IMR-90 (cell line): ENCODE measurements at regions not wholly inside any gene's neighbourhood (a gene's known extent, or its start where the extent isn't known, plus 50 kb on each side); places are given as distances from the start of the nearest gene placed in this dataset.
"Not testable (repeated sequence)": the region's sequence is repeated elsewhere in the genome, so short reads cannot be mapped to it uniquely, and the experiment has no call there.

Source experiments
- ATAC-seq: fragments of 200-7000 bp; cut with Tn5 transposase; 2 replicates; pipeline ENCODE4 v1.9.1; 2020; ENCODE audit warnings: low read depth, mild to moderate bottlenecking, moderate library complexity
- BruUV-seq: library from RNA; stranded (reverse); fragments of 400-500 nt; replicated peaks from 2 replicates; lab custom pipeline; 2021; lab: Mats Ljungman, UMichigan
- CTCF ChIA-PET: fragments of 300-600 bp; formaldehyde crosslinking; extraction: SDS; loops from one replicate; lab custom pipeline; 2021; ENCODE audit warnings: antibody characterized with exemption; lab: Yijun Ruan, JAX
- POLR2A ChIA-PET: fragments of 300-600 bp; sonication (Branson Sonifier 250); formaldehyde crosslinking; loops from one replicate; lab custom pipeline; 2022; ENCODE audit warnings: antibody characterized with exemption; ENCODE audit not compliant: unreplicated experiment; lab: Charles Lee
- DNase-seq: peaks from one replicate; pipeline ENCODE4 v3.0.0; 2013
- H2AFZ ChIP-seq: replicated peaks from 2 replicates; pipeline ENCODE3; 2013; ENCODE audit warnings: low read length, mild to moderate bottlenecking; ENCODE audit not compliant: poor library complexity
- H2AK5ac ChIP-seq: 2 replicates; pipeline ENCODE4 v1.6.1; 2013; ENCODE audit warnings: low read depth, low read length, inconsistent platforms
- H2AK9ac ChIP-seq: replicated peaks from 2 replicates; pipeline ENCODE3; 2013; ENCODE audit warnings: mild to moderate bottlenecking, low read depth, low read length, moderate library complexity; ENCODE audit not compliant: poor library complexity
- H2BK120ac ChIP-seq: 2 replicates; pipeline ENCODE4 v1.6.1; 2013; ENCODE audit warnings: low read depth, low read length, inconsistent platforms
- H2BK15ac ChIP-seq: 3 replicates; pipeline ENCODE4 v1.6.1; 2013; ENCODE audit warnings: low read depth, low read length, inconsistent platforms
- H2BK20ac ChIP-seq: 2 replicates; pipeline ENCODE4 v1.6.1; 2013; ENCODE audit warnings: low read depth, mild to moderate bottlenecking, inconsistent platforms, low read length, moderate library complexity
- H2BK5ac ChIP-seq: 2 replicates; pipeline ENCODE4 v1.6.1; 2013; ENCODE audit warnings: mild to moderate bottlenecking, low read depth, low read length, inconsistent platforms; ENCODE audit not compliant: poor library complexity, severe bottlenecking
- H3K14ac ChIP-seq: replicated peaks from 2 replicates; pipeline ENCODE4 v1.6.1; 2013; ENCODE audit warnings: low read depth, low read length, inconsistent platforms
- H3K18ac ChIP-seq: 2 replicates; pipeline ENCODE4 v1.6.1; 2013; ENCODE audit warnings: low read depth, low read length, control low read depth
- H3K23ac ChIP-seq: 2 replicates; pipeline ENCODE4 v1.6.1; 2013; ENCODE audit warnings: low read depth, low read length, inconsistent platforms
- H3K27ac ChIP-seq: 2 replicates; pipeline ENCODE4 v1.5.1; 2013; ENCODE audit warnings: mild to moderate bottlenecking, control low read depth, low read length; ENCODE audit not compliant: insufficient read depth
- H3K27me3 ChIP-seq: 2 replicates; pipeline ENCODE4 v1.6.1; 2013; ENCODE audit warnings: low read length; ENCODE audit not compliant: control insufficient read depth, insufficient read depth
- H3K36me3 ChIP-seq: 2 replicates; pipeline ENCODE4 v1.6.1; 2013; ENCODE audit warnings: low read length, mixed read lengths; ENCODE audit not compliant: control insufficient read depth, insufficient read depth
- H3K4ac ChIP-seq: 2 replicates; pipeline ENCODE4 v1.6.1; 2013; ENCODE audit warnings: low read depth, low read length, inconsistent platforms
- H3K4me1 ChIP-seq: 2 replicates; pipeline ENCODE4 v1.6.1; 2013; ENCODE audit warnings: low read length, mixed read lengths; ENCODE audit not compliant: control insufficient read depth, insufficient read depth
- H3K4me2 ChIP-seq: 2 replicates; pipeline ENCODE4 v1.6.1; 2013; ENCODE audit warnings: low read depth, mild to moderate bottlenecking, control low read depth, low read length, moderate library complexity
- H3K4me3 ChIP-seq: 2 replicates; pipeline ENCODE4 v1.5.1; 2013; ENCODE audit warnings: low read depth, mild to moderate bottlenecking, control low read depth, low read length, moderate library complexity; ENCODE audit not compliant: insufficient read depth
- H3K56ac ChIP-seq: 2 replicates; pipeline ENCODE4 v1.6.1; 2013; ENCODE audit warnings: low read length, inconsistent platforms; ENCODE audit not compliant: insufficient read depth; ENCODE audit errors: extremely low read depth
- H3K79me1 ChIP-seq, 2 experiments: 2 replicates each; pipeline ENCODE4 v1.6.1; 2013; ENCODE audit warnings: low read length in 2 of 2, inconsistent platforms in 1 of 2, low read depth in 1 of 2
- H3K9ac ChIP-seq: 2 replicates; pipeline ENCODE4 v1.6.1; 2013; ENCODE audit warnings: low read depth, low read length, control low read depth
- H3K9me1 ChIP-seq: 2 replicates; pipeline ENCODE4 v1.6.1; 2013; ENCODE audit warnings: low read length, inconsistent platforms; ENCODE audit not compliant: insufficient read depth
- H3K9me3 ChIP-seq: 2 replicates; pipeline ENCODE4 v1.6.1; 2013; ENCODE audit warnings: low read length; ENCODE audit not compliant: control insufficient read depth, insufficient read depth
- H4K20me1 ChIP-seq: 2 replicates; pipeline ENCODE4 v1.6.1; 2013; ENCODE audit warnings: low read length, inconsistent platforms; ENCODE audit not compliant: insufficient read depth
- H4K5ac ChIP-seq: 2 replicates; pipeline ENCODE4 v1.6.1; 2013; ENCODE audit warnings: mild to moderate bottlenecking, low read depth, low read length, control low read depth
- H4K8ac ChIP-seq, 2 experiments: 2 replicates each; pipeline ENCODE4 v1.6.1; 2013; ENCODE audit warnings: low read depth in 2 of 2, low read length in 2 of 2, control low read depth in 1 of 2, inconsistent platforms in 1 of 2
- H4K91ac ChIP-seq: 2 replicates; pipeline ENCODE4 v1.6.1; 2013; ENCODE audit warnings: low read depth, low read length, inconsistent platforms; ENCODE audit not compliant: insufficient read depth
- WGBS, 2 experiments: methylation state at CpG; one replicate each; pipeline versions ENCODE4 v1.1.5 to v1.1.7; 2013; ENCODE audit warnings: missing lambda C conversion rate in 2 of 2; ENCODE audit not compliant: insufficient read length in 1 of 2; ENCODE audit errors: extremely low coverage in 2 of 2; 5-methylcytosine and 5-hydroxymethylcytosine counted together
- dilution Hi-C: fragments of 300-500 bp; cut with HindIII; formaldehyde crosslinking; loops from one replicate; pipeline ENCODE4 v1.14.3; 2018; ENCODE audit warnings: low sequenced_read_pairs; ENCODE audit not compliant: unreplicated experiment
- in situ Hi-C: fragments of 300-500 bp; cut with MboI; formaldehyde crosslinking; loops from 3 replicates; pipeline ENCODE4 v1.14.3; 2019; ENCODE audit warnings: low sequenced_read_pairs, inconsistent platforms, mixed read lengths
- intact Hi-C: fragments of 100-400 bp; cut with micrococcal nuclease; formaldehyde crosslinking; loops from 2 replicates; pipeline ENCODE4 v1.10.0; 2022

- ATAC-seq, in situ Hi-C loops, CTCF ChIA-PET, H2AFZ ChIP-seq, H3K4ac ChIP-seq, H3K79me1 ChIP-seq, H3K9ac ChIP-seq, H2BK15ac ChIP-seq, DNase-seq, H3K18ac ChIP-seq, H2AK5ac ChIP-seq, dilution Hi-C loops, H3K36me3 ChIP-seq, H3K9me1 ChIP-seq, H3K4me1 ChIP-seq, H3K4me3 ChIP-seq, H4K5ac ChIP-seq, H3K4me2 ChIP-seq, H3K56ac ChIP-seq, intact Hi-C loops, H2BK5ac ChIP-seq, H2BK20ac ChIP-seq, H4K20me1 ChIP-seq, H3K27ac ChIP-seq, H3K23ac ChIP-seq, H2AK9ac ChIP-seq, H4K8ac ChIP-seq, BruUV-seq, H2BK120ac ChIP-seq, H3K14ac ChIP-seq, H4K91ac ChIP-seq, POLR2A ChIA-PET, H3K9me3 ChIP-seq: not testable (repeated sequence)
- peaks cover 26% of the 10 kb centered on the region for H3K27me3 ChIP-seq
- WGBS, 2 experiments = 94% methylated on average over 12 of the region's 27 CpGs; no CpG with 5 or more reads in 1 of the 2 experiments
Observed at GRCh38 chr11:115633977-115634376, 129.8 kb upstream of the CADM1 start.
